ENCODE measurements at regions not wholly inside any gene's neighbourhood (a gene's known extent, or its start where the extent isn't known, plus 50 kb on each side); places are given as distances from the start of the nearest gene placed in this dataset.
A peak's percentile ranks its signal among the peaks of the same experiment; 100 is the strongest.

GRCh38 chr6:167485186-167485978, 160.5 kb downstream of the TTLL2 start:
- Histone ChIP-seq H3K4me1 (ENCODE audit: insufficient read depth, low read length) (peaks cover 12% of the 10 kb centered on the region), H3K79me2 (ENCODE audit: insufficient read depth, low read length) (no peaks in the 10 kb centered on the region), H4K20me1 (ENCODE audit: insufficient read depth, low read length) (no peaks in the 10 kb centered on the region), H3K9ac (ENCODE audit: insufficient read depth, low read depth, low read length) (no peak overlapping the region), H3K4me2 (ENCODE audit: low read depth, low read length) (no peak overlapping the region), H2AFZ (ENCODE audit: low read length) (no peak overlapping the region), H3K27me3 (ENCODE audit: control insufficient read depth in 1 of 2, insufficient read depth in 2 of 2, low read length in 2 of 2) (peaks cover 2 to 11% of the 10 kb centered on the region in 2 experiments; a peak in 4 of 5 replicates), H3K9me3 (ENCODE audit: low read length) (no peaks in the 10 kb centered on the region), H3K36me3 (replicated peaks in 1 of 2; ENCODE audit: control insufficient read depth in 1 of 2, insufficient read depth in 2 of 2, low read length in 2 of 2) (no peaks in the 10 kb centered on the region), H3K27ac (ENCODE audit: extremely low read length, insufficient read depth, low read length) (no peak overlapping the region), H3K4me3 (replicated peaks in 1 of 3; ENCODE audit: insufficient read depth in 1 of 3, low read depth in 2 of 3, low read length in 3 of 3) (no peak overlapping the region)
- WGBS (ENCODE audit: low lambda C conversion rate), result 66% methylated on average over 16 of the region's 16 CpGs
- DNase-seq (ENCODE audit: low spot score) (peak; percentile 39), ATAC-seq (peak; percentile 79), FAIRE-seq (peak; percentile 78)
- intact Hi-C loops (cut with micrococcal nuclease; ENCODE audit: unreplicated experiment), result loop anchor here (1.0 kb wide), 1 partner anchor 413 kb away; no protein-coding TSS in a partner anchor
- CTCF ChIA-PET (ENCODE audit: low intra/inter-chr PET ratio, low total read pairs), result interaction anchor here (2.0 kb wide), 1 partner anchor 413 kb away, joined by 13 read pairs; no protein-coding TSS in a partner anchor
- no TSS peak for BruUV-seq (replicated peaks)
- in situ Hi-C loops (cut with HindIII; ENCODE audit: extremely low pct_ligation_motif_present, low pct_unique_long_range_greater_than_20kb), result no loop called here
- POLR2A ChIA-PET, result no interaction called here
- no peak for TF ChIP-seq E2F1 (CRISPR knock-in tag; IDR thresholded peaks at IDR 0.05)
- TF ChIP-seq PAXIP1 (CRISPR knock-in tag; conservative IDR thresholded peaks at IDR 0.05), result no peak
- TF ChIP-seq ZNF660 (CRISPR knock-in tag; IDR thresholded peaks at IDR 0.05; ENCODE audit: borderline replicate concordance, low read depth), result no peak
- peak; percentile 29; the same call in 1 of the 2 replicates for TF ChIP-seq ZNF280B (CRISPR knock-in tag; IDR thresholded peaks at IDR 0.05; ENCODE audit: borderline replicate concordance)
- TF ChIP-seq ZFY (CRISPR knock-in tag; IDR thresholded peaks at IDR 0.05), result no peak
- TF ChIP-seq SMAD1 (CRISPR knock-in tag; IDR thresholded peaks at IDR 0.05; ENCODE audit: borderline replicate concordance, low read depth), result no peak
- TF ChIP-seq KLF12 (CRISPR knock-in tag; IDR thresholded peaks at IDR 0.05; ENCODE audit: borderline replicate concordance), result peak; percentile 31; the same call in 1 of the 2 replicates
- TF ChIP-seq PRDM15 (CRISPR knock-in tag; IDR thresholded peaks at IDR 0.05), result no peak
